ENCODE measurements at regions not wholly inside any gene's neighbourhood (a gene's known extent, or its start where the extent isn't known, plus 50 kb on each side); places are given as distances from the start of the nearest gene placed in this dataset.

GRCh38 chr5:102554082-102554481 lies 55.3 kb upstream of the SLCO6A1 start:
- CTCF ChIA-PET, result interaction anchor here (1.0 kb wide), 1 partner anchor 15 kb away, joined by 4 read pairs; no protein-coding TSS in a partner anchor

DNA sequence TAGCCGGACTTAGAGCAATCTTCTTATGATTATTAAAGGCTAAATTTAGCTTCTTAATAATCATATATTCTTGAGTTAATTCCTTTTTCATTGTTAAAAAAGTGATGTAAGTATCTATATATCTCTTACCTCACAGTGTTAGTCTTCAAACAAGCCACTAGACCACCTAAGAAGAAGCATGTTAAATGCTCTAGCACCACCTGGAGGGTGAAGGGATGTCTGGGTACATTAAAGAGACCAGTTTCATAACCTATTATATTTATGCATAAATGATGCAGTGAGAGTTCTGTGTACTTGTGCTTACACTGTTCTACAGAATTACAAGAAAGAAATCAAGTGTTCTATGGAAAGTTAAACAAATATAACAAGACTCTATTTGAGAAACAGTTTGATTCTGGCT lies 55.9 kb upstream of the SLCO6A1 start:
- peaks cover 10% of the 10 kb centered on the region for H3K9me3 Mint-ChIP-seq
- no peak for TF ChIP-seq GABPB1 (CRISPR knock-in tag; IDR thresholded peaks at IDR 0.05)
- TF ChIP-seq CREM (CRISPR knock-in tag; IDR thresholded peaks at IDR 0.05), result no peak
- no peak for TF ChIP-seq TP53 (CRISPR knock-in tag; IDR thresholded peaks at IDR 0.05)
- TF ChIP-seq FOXJ3 (CRISPR knock-in tag; IDR thresholded peaks at IDR 0.05; ENCODE audit: borderline replicate concordance), result no peak
- TF ChIP-seq, protein P1, sequence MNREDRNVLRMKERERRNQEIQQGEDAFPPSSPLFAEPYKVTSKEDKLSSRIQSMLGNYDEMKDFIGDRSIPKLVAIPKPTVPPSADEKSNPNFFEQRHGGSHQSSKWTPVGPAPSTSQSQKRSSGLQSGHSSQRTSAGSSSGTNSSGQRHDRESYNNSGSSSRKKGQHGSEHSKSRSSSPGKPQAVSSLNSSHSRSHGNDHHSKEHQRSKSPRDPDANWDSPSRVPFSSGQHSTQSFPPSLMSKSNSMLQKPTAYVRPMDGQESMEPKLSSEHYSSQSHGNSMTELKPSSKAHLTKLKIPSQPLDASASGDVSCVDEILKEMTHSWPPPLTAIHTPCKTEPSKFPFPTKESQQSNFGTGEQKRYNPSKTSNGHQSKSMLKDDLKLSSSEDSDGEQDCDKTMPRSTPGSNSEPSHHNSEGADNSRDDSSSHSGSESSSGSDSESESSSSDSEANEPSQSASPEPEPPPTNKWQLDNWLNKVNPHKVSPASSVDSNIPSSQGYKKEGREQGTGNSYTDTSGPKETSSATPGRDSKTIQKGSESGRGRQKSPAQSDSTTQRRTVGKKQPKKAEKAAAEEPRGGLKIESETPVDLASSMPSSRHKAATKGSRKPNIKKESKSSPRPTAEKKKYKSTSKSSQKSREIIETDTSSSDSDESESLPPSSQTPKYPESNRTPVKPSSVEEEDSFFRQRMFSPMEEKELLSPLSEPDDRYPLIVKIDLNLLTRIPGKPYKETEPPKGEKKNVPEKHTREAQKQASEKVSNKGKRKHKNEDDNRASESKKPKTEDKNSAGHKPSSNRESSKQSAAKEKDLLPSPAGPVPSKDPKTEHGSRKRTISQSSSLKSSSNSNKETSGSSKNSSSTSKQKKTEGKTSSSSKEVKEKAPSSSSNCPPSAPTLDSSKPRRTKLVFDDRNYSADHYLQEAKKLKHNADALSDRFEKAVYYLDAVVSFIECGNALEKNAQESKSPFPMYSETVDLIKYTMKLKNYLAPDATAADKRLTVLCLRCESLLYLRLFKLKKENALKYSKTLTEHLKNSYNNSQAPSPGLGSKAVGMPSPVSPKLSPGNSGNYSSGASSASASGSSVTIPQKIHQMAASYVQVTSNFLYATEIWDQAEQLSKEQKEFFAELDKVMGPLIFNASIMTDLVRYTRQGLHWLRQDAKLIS (CRISPR knock-in tag; IDR thresholded peaks at IDR 0.05; ENCODE audit: borderline replicate concordance), result no peak
- no peak for TF ChIP-seq NR1H2 (CRISPR knock-in tag; IDR thresholded peaks at IDR 0.05)
- TF ChIP-seq ZNF219 (CRISPR knock-in tag; IDR thresholded peaks at IDR 0.05; ENCODE audit: borderline replicate concordance), result no peak
- no peak for TF ChIP-seq NFATC4 (CRISPR knock-in tag; IDR thresholded peaks at IDR 0.05)
- POLR2A ChIA-PET, result no interaction called here
- DNase-seq (ENCODE audit: low spot score), result no peak
- CTCF ChIA-PET, result interaction anchor here (1.0 kb wide), 1 partner anchor 16 kb away, joined by 4 read pairs; no protein-coding TSS in a partner anchor
- ATAC-seq, result peak; percentile 57
- H3K4me3 Mint-ChIP-seq, result no peak overlapping the region
- 0 out of 2 replicates have a peak, but pooled peaks cover 3% of the 10 kb centered on the region for H3K4me1 Mint-ChIP-seq
- no peaks in the 10 kb centered on the region for H3K27me3 Mint-ChIP-seq (ENCODE audit: low read depth)
- H3K36me3 Mint-ChIP-seq, result no peaks in the 10 kb centered on the region
- no peak overlapping the region for H3K27ac Mint-ChIP-seq

More at GRCh38 chr5:102554082-102554481, 55.3 kb upstream of the SLCO6A1 start:
- POLR2A ChIA-PET, result no interaction called here
- Mint-ChIP-seq H3K27ac (no peak overlapping the region), H3K4me1 (0 out of 2 replicates have a peak, but pooled peaks cover 3% of the 10 kb centered on the region), H3K4me3 (no peak overlapping the region), H3K9me3 (peaks cover 13% of the 10 kb centered on the region), H3K27me3 (ENCODE audit: low read depth) (no peaks in the 10 kb centered on the region), H3K36me3 (no peaks in the 10 kb centered on the region)
- TF ChIP-seq TCF7 (CRISPR knock-in tag; IDR thresholded peaks at IDR 0.05; ENCODE audit: low read depth), result no peak
- no peak for TF ChIP-seq JUN (CRISPR knock-in tag; IDR thresholded peaks at IDR 0.05)
- TF ChIP-seq NFATC4 (CRISPR knock-in tag; IDR thresholded peaks at IDR 0.05), result no peak
- no peak for TF ChIP-seq ATF6 (CRISPR knock-in tag; IDR thresholded peaks at IDR 0.05)
- DNase-seq (ENCODE audit: low spot score) (no peak), ATAC-seq (peak; percentile 74)

- H3K27ac Mint-ChIP-seq, result no peak overlapping the region
- DNase-seq (ENCODE audit: low spot score) (peak; percentile 83), ATAC-seq (peak; percentile 99)
- TF ChIP-seq ERG (CRISPR knock-in tag; IDR thresholded peaks at IDR 0.05), result no peak
- TF ChIP-seq ZBTB21 (CRISPR knock-in tag; IDR thresholded peaks at IDR 0.05; ENCODE audit: borderline replicate concordance), result peak; percentile 30; the same call in 1 of the 2 replicates
- TF ChIP-seq, protein P2, sequence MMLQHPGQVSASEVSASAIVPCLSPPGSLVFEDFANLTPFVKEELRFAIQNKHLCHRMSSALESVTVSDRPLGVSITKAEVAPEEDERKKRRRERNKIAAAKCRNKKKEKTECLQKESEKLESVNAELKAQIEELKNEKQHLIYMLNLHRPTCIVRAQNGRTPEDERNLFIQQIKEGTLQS (CRISPR knock-in tag; conservative IDR thresholded peaks at IDR 0.05), result no peak
- TF ChIP-seq CTCF (IDR thresholded peaks at IDR 0.05), result peak; percentile 97
- ChIA-PET POLR2A (no interaction called here), CTCF (interaction anchor here (0.7 to 1.4 kb wide), 6 partner anchors 11 to 696 kb away, joined by 3 to 7 read pairs (median 4); partner anchors contain the start of gene MACIR)
- H3K27me3 Mint-ChIP-seq (ENCODE audit: low read depth), result no peaks in the 10 kb centered on the region
- peak overlapping the region; percentile 2; the same call in 1 of the 2 replicates for H3K4me3 Mint-ChIP-seq
- peaks cover 4% of the 10 kb centered on the region; the same call in 1 of the 2 replicates for H3K9me3 Mint-ChIP-seq
- H3K4me1 Mint-ChIP-seq, result peaks cover 8% of the 10 kb centered on the region
- H3K36me3 Mint-ChIP-seq, result no peaks in the 10 kb centered on the region
Measured at GRCh38 chr5:102561894-102562760, 63.3 kb upstream of the SLCO6A1 start.

Data from WTC11 (cell line).